SIG-M5 treated with dmso at 0.1 percent for 504 hours (cell line): ENCODE measurements at regions not wholly inside any gene's neighbourhood (a gene's known extent, or its start where the extent isn't known, plus 50 kb on each side); places are given as distances from the start of the nearest gene placed in this dataset.
"Not testable (repeated sequence)": the region's sequence is repeated elsewhere in the genome, so short reads cannot be mapped to it uniquely, and the experiment has no call there.

Source experiments
- DNase-seq: peaks from one replicate; lab custom pipeline; 2025; ENCODE audit not compliant: unreplicated experiment; lab: John Stamatoyannopoulos, UW

DNA sequence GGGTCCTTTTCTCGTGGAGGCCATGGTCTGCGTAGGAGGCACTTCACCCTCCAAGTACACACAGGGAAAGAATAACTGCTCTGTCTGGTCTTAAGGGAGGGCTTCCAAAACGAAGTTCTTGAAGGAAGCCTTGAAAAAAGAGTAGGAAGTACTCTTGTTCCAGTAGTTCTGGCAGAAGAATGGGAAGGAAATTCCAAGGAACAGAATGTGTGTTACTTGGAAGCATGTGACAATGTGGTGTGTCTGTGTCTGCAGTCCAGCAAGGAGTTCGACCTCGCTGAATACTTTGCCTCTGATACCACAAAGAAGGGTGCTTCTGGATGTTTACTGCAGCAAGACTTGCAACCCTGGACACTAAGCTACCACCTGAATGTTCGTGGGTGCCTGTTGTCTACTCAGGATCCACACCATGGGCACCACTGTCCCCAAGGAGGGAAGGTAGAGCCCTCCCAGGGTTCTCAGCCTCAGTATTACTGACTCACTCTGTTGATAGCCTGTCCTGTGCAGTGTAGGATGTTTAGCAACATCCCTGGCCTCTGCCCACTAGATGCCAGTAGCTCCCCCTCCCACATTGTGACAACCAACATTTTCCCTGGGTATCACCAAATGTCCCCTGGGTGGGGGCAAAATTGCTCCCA lies 471.6 kb upstream of the CDH4 start:
- no peak for DNase-seq

DNA sequence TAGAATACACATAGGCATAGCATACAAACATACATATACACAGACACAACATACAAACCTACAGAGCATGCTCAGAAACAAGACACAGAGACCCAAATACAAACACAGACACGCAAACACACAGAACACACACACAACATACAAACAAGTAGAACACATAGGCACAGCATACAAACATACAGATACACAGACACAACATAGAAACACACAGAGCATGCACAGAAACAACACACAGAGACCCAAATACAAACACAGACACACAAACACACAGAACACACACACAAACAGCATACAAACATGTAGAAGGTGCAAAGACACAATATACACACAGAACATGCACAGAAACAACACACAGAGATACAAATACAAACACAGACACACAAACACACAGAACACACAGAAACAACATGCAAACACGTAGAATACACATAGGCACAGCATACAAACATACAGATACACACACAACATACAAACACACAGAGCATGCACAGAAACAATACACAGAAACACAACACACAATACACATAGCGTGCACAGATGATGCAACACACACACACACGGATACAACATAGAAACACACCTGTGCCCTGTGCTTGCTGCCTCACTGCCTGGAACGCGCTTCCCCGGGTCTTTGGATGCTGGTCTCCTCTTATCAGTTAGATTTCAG lies 469.0 kb upstream of the CDH4 start:
- no peak for DNase-seq

DNA sequence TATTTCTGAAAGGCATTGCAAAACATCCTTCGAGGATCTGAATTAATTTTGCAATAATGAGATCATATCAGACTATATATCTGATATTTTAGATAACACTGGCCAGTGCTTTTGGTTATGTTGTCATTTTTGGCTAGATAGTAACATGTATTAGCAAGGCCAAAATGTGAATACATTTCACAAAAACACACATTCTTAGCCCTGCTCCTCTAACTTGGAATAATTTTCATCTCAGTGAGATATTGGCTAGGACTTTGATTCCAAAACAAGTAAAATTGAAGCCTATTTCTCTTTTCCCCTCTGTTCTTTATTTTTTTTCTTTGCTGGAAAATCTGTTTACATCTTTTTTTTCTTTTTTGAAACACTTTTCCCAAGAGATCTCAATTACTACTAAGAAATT lies 466.8 kb upstream of the CDH4 start:
- DNase-seq: no peak

DNA sequence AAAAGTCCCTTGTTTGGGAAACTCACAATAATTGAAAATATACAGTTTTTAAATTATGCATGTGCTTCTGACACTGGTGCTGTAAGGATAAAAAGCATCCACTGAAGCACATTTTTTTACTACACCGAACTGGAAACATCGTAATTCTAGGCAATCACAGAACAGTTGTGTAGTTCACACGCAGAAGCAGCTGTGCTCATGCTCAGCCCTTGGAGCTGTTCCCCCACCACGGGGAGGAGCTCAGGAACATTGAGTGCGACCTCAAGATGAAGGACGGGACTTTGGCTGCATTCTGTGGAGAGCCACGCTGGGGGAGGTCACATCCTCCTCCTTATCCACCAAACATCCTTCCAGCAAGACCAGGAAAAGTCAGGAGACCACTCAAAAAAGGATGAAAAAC lies 466.3 kb upstream of the CDH4 start:
- DNase-seq: no peak

- DNase-seq: no peak
Observed at GRCh38 chr20:60786686-60787217, 465.3 kb upstream of the CDH4 start.

DNA sequence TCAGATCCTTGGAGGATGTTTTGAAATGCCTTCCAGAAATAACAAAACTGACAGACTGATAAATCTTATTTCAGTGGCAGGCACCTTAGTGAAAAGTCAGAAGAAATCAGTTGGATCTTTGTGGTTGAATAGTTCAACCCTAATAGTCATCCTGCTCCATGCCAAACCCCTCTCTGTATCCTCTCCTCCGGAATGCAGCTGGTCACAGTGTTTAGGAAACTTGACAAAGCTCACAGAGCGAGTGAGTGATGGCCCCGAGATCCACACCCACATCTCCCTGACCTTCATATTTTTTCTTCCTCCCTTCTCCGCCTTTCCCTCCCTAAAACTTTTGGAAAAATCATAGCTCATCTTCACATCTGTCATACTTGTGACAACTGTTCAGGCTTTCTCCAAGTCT lies 464.8 kb upstream of the CDH4 start:
- DNase-seq: no peak

DNA sequence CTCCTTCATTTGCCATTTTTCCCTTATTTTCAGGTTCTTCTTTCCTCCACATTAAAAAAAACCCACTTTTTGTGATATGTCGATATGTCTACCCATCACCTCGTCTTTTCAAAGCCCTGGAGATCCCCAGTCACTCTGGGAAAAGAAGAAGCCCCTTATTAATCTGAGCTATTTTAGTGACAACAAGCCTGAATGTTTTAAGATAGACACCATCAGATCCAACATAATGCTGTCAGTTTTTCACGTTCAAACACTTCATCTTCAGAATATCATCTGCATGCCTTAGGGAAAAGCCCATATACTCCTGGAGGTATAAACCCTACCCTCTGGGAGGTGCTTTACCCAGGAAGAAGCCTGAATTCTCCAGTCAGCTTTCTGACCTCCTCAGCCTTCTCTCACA lies 464.0 kb upstream of the CDH4 start:
- no peak for DNase-seq

DNA sequence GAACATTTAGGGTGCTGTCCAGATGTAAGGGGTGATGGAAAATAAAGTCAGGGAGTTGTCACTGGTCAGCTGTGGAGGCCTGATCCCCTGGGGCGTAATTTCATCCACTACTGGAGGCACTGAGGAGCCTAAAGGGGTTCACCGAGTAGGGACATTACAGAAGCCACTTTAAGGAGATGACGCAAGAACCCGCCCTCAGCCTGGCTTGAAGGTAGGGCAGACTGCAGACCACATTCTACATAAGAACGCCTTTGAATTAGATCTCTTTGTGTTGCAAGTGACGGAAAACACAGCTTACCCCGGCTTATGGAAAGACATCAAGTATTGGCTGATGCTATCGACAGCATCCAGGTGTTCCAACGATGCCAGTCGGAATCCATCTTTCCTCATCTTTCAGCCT lies 462.7 kb upstream of the CDH4 start:
- no peak for DNase-seq

- DNase-seq: not testable (repeated sequence)
Observed at GRCh38 chr20:60790339-60790738, 461.7 kb upstream of the CDH4 start.

- DNase-seq: no peak
Observed at GRCh38 chr20:60791823-60792222, 460.2 kb upstream of the CDH4 start.

DNA sequence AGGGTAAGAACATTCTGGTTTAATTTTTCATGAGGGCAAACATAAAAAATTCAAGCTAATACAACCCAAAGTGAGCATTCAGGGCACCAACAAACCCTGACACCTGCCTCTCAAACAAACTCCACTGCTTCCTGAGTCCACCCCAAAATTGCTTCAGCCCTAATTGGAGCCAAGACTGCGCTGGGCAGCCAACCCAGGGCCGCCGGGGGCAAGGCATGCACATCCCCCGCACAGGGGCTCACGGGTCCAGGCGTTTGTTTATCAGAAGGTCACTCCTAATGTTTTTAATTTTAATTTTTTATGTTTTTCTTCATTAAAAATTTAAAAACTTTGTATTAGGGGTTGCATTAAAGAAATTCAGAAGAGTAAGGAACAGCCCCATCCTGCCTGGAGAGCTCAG lies 459.1 kb upstream of the CDH4 start:
- no peak for DNase-seq

GRCh38 chr20:60794674-60795073 lies 457.4 kb upstream of the CDH4 start:
- DNase-seq: no peak

DNA sequence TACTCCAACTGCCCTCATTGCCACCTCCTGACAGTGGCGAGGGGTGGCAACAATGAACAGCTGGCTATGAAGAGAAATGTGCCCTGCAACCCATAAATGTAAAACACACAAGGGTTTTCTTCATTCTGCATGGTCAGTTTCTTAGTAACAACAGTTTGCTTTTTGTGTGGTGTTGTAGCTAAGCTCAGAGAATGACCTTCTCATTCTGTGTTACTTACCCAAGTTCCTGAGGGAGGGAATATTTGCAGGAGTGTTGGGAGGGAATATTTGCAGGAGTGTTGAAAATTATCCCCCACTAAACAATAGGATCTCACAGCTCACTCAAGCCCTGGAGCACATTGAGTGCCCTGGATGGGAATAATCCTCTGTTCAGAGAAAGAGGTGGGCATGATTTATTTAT lies 456.4 kb upstream of the CDH4 start:
- no peak for DNase-seq

DNA sequence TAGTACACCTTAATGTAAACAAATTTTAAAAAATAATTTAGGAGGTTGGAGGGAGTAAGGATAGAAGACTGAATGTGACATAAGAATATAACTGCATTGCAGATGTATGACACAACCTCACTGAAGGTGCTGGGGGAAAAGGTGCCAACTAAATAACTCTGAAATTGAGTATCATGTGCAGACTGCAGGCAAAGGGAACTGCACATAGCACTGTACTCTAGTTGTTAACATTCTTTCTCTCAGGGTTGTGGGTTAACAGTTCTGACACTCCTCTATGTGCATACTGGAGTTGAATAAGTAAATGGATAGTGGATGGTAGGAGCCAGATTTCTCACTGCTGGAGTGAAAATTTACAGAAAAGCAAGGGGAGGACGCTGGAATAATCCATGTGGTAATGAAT lies 451.9 kb upstream of the CDH4 start:
- no peak for DNase-seq

GRCh38 chr20:60802676-60803075 lies 449.4 kb upstream of the CDH4 start:
- DNase-seq: no peak

DNA sequence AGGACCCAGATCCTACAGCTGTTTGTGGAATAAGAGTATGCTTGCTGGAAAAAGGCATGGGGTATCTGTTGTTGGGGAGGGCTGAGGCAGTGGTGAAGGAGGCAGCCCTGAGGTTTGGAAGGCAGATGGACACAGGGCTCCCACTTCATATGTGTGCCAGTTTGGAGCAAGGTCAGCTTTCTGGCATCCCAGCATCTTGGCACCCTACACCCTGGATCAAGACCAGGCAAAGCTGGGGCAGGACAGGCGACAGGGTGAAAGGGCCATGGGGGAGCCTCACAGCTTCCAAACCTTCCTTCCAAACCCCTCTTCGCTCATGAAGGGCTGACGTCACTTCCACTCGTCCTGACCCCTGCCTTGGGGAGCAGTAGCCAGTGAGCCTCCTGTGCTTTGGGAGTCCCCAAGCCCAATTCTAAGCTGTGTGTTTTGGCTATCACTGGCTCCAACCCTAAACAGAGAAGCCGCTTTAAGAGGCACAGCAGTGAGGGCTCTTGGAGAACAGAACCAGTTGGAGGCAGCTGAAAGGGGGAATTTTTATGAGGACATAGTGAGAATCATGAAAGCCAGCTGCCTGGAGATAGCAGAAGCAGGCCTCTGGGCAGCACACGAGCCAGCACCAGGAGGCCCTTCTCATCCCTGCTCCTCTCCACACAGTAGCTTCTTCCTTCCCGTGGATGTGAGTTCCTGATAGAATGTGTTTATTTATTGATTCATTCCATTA lies 448.6 kb upstream of the CDH4 start:
- no peak for DNase-seq

GRCh38 chr20:60804240-60804917 lies 447.7 kb upstream of the CDH4 start:
- no peak for DNase-seq

DNA sequence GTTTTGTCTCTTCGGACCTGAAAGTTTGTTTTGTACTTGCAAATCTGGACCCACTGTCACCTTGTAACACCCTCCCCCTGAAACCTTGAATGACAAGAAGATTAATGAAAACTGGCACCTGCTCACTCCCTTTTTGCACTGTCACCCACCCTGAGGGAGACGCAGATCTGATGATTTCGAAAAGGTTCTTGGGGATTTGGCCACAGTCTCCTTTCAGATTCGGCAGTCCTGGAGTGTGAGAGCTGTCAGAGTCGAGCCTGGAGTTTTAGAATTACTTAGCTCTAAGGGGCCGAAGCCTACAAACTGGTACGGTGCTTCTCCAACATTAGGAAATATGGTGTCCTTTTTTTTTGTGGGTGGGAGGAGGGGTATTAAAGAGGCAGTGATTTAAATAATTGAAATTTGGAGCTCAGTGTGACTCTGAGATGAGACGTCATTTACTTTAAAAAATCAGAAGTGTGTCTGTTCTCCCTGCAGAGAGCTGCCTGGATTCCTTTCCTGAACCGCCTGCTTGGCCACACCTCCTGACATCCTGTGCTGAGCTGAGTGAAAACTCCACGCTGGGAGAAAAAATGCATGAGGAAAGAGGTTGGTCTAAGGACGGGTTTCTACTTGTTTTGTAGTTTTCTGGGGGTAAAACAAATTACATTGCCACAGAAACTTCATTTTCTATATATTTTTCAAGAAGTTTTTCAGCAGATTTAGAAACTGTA lies 447.0 kb upstream of the CDH4 start:
- no peak for DNase-seq

GRCh38 chr20:60806354-60806753 lies 445.7 kb upstream of the CDH4 start:
- no peak for DNase-seq

DNA sequence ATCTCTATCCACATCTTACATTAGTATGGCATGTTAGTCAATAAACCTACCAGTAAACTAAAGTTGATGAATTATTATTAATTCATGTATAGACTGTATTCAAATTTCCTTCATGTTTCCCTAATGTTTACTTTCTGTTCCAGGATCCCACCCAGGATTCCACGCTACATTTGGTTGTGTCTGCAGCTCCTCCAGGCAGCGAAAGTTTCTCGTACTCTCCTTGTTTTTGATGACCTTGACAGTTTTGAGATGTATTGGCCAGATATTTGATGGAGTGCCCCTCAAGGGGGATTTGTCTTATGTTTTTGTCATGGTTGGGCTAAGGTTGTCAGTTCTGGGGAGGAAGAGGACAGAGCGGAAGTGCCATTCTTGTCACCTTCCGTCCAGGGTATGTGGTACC lies 445.2 kb upstream of the CDH4 start:
- no peak for DNase-seq
